ACHN (cell line): ENCODE measurements at regions not wholly inside any gene's neighbourhood (a gene's known extent, or its start where the extent isn't known, plus 50 kb on each side); places are given as distances from the start of the nearest gene placed in this dataset.
A peak's percentile ranks its signal among the peaks of the same experiment; 100 is the strongest.
"Not testable (repeated sequence)": the region's sequence is repeated elsewhere in the genome, so short reads cannot be mapped to it uniquely, and the experiment has no call there.

Experiments
- DNase-seq: peaks from one replicate; pipeline ENCODE4 v3.0.0-alpha.2; 2015
- in situ Hi-C: cut with HindIII; loops from 2 replicates; pipeline ENCODE4 v1.10.0; 2017; ENCODE audit warnings: low sequenced_read_pairs, low pct_ligation_motif_present, low pct_unique_long_range_greater_than_20kb

- no peak for DNase-seq
- in situ Hi-C loops, result no loop called here
Observed at GRCh38 chr1:187038784-187039183, 210.0 kb downstream of the PLA2G4A start.

- DNase-seq, result no peak
- in situ Hi-C loops, result no loop called here
Observed at GRCh38 chr1:187041104-187041503, 212.4 kb downstream of the PLA2G4A start.

GRCh38 chr1:187042538-187042937 lies 213.8 kb downstream of the PLA2G4A start:
- in situ Hi-C loops, result no loop called here
- no peak for DNase-seq

- in situ Hi-C loops, DNase-seq: not testable (repeated sequence)
Observed at GRCh38 chr1:187043433-187043832, 214.7 kb downstream of the PLA2G4A start.

- in situ Hi-C loops, result no loop called here
- no peak for DNase-seq
Observed at GRCh38 chr1:187044411-187044810, 215.7 kb downstream of the PLA2G4A start.

GRCh38 chr1:187045371-187045770 lies 216.6 kb downstream of the PLA2G4A start:
- DNase-seq, result no peak
- in situ Hi-C loops, result no loop called here

GRCh38 chr1:187046293-187046692 lies 217.5 kb downstream of the PLA2G4A start:
- DNase-seq, result no peak

GRCh38 chr1:187047298-187047697 lies 218.5 kb downstream of the PLA2G4A start:
- DNase-seq, result no peak
- in situ Hi-C loops, result no loop called here

More at GRCh38 chr1:187046293-187046692, 217.5 kb downstream of the PLA2G4A start:
- in situ Hi-C loops, result no loop called here

GRCh38 chr1:187051618-187052232 lies 223.0 kb downstream of the PLA2G4A start:
- in situ Hi-C loops, result no loop called here
- DNase-seq, result peak; percentile 60

- in situ Hi-C loops, result no loop called here
- DNase-seq, result no peak
Observed at GRCh38 chr1:187053876-187054275, 225.1 kb downstream of the PLA2G4A start.

- in situ Hi-C loops, result no loop called here
- DNase-seq, result no peak
Observed at GRCh38 chr1:187054862-187055757, 226.4 kb downstream of the PLA2G4A start.

- in situ Hi-C loops, result no loop called here
- DNase-seq, result no peak
Observed at GRCh38 chr1:187063271-187063670, 234.5 kb downstream of the PLA2G4A start.

- no peak for DNase-seq
- in situ Hi-C loops, result no loop called here
Observed at GRCh38 chr1:187067160-187067559, 238.4 kb downstream of the PLA2G4A start.

- in situ Hi-C loops, result no loop called here
- no peak for DNase-seq
Observed at GRCh38 chr1:187070076-187070475, 241.3 kb downstream of the PLA2G4A start.

- in situ Hi-C loops, result not testable (repeated sequence)
- DNase-seq, result peak; percentile 33
Observed at GRCh38 chr1:187072262-187073034, 243.7 kb downstream of the PLA2G4A start.

- in situ Hi-C loops, result not testable (repeated sequence)
- DNase-seq, result peak; percentile 39
Observed at GRCh38 chr1:187073035-187073560, 244.3 kb downstream of the PLA2G4A start.

- in situ Hi-C loops, DNase-seq: not testable (repeated sequence)
Observed at GRCh38 chr1:187073634-187074245, 245.0 kb downstream of the PLA2G4A start.

GRCh38 chr1:187074445-187075048 lies 245.8 kb downstream of the PLA2G4A start:
- DNase-seq, result no peak
- in situ Hi-C loops, result no loop called here
